ENCODE measurements at regions not wholly inside any gene's neighbourhood (a gene's known extent, or its start where the extent isn't known, plus 50 kb on each side); places are given as distances from the start of the nearest gene placed in this dataset.

DNA sequence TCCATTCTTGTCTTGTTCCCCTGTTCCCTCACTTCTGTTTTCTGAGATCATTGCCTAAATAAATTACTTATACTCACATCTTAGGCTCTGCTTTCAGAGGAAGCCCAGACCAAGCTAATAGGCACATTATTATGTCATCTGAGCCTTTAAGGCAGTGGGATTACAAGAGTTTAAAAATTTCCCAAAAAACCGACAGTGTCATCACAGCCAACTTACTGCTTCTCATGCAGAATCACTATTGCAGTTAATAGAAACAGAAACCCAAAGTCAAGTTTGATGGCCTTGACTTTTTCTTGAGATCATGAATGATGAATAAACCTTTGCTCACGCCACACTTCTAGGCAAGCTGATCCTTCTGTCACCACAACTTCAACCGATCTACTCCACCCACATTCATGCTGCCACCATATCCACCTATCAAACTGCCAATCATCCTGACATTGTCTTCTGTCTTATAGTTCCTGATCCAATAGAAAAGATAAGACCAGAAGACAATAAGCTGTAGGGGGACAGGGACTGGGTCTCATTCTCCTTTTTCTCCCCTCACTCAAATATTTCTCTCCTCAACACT is 142.7 kb upstream of the CREB1 start:
- Mint-ChIP-seq H3K27me3 (peaks cover 22% of the 10 kb centered on the region), H3K4me3 (no peak overlapping the region), H3K36me3 (ENCODE audit: insufficient read depth) (no peaks in the 10 kb centered on the region), H3K9me3 (no peaks in the 10 kb centered on the region), H3K4me1 (no peaks in the 10 kb centered on the region), H3K27ac (ENCODE audit: low read depth) (no peak overlapping the region)
- DNase-seq (ENCODE audit: low spot score in 2 of 2) (no peak), ATAC-seq (replicated peaks; ENCODE audit: extremely low read depth, poor library complexity, severe bottlenecking) (no peak)

- H3K27ac Mint-ChIP-seq (ENCODE audit: low read depth): no peak overlapping the region
- no peak for DNase-seq (ENCODE audit: low spot score in 2 of 2)
- H3K4me3 Mint-ChIP-seq: no peak overlapping the region
- H3K9me3 Mint-ChIP-seq: no peaks in the 10 kb centered on the region
- H3K27me3 Mint-ChIP-seq: peaks cover 26% of the 10 kb centered on the region
- no peaks in the 10 kb centered on the region for H3K4me1 Mint-ChIP-seq
- ATAC-seq (replicated peaks; ENCODE audit: extremely low read depth, poor library complexity, severe bottlenecking): no peak
- no peaks in the 10 kb centered on the region for H3K36me3 Mint-ChIP-seq (ENCODE audit: insufficient read depth)
These were observed 139.3 kb upstream of the CREB1 start for GRCh38 chr2:207390302-207391095.

DNA sequence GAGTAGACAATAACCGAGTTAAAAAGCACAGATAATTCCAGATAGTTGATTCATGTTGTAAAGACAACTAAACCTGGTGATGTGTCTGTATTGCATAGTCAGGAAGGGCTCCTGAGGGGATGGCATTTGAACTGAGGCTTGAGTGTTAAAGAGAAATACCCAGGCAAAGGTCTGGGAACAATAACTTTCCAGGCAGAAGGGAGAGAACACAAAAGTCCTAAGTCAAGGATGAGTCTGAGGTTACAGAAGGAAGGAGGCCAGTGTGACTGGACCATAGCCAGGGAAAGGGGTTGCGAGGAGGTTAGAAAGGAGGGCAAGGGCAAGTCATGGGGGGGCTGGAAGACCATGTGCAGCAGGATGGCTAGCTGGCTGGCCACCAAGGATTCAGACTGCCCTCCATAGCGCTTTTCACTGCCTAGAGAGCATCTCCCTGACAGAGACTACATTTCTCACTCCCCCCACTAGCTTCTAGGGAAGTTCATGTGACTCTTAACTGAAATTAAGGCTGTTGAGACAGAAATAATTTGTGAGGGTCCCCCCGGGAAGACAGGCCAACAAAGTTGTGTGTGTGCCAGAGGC is 135.5 kb upstream of the CREB1 start:
- H3K9me3 Mint-ChIP-seq: no peaks in the 10 kb centered on the region
- no peak overlapping the region for H3K27ac Mint-ChIP-seq (ENCODE audit: low read depth)
- peaks cover 48% of the 10 kb centered on the region for H3K27me3 Mint-ChIP-seq
- H3K4me3 Mint-ChIP-seq: no peak overlapping the region
- peaks cover 2% of the 10 kb centered on the region for H3K36me3 Mint-ChIP-seq (ENCODE audit: insufficient read depth)
- H3K4me1 Mint-ChIP-seq: no peaks in the 10 kb centered on the region
- DNase-seq (ENCODE audit: low spot score in 2 of 2) (no peak), ATAC-seq (replicated peaks; ENCODE audit: extremely low read depth, poor library complexity, severe bottlenecking) (no peak)

DNA sequence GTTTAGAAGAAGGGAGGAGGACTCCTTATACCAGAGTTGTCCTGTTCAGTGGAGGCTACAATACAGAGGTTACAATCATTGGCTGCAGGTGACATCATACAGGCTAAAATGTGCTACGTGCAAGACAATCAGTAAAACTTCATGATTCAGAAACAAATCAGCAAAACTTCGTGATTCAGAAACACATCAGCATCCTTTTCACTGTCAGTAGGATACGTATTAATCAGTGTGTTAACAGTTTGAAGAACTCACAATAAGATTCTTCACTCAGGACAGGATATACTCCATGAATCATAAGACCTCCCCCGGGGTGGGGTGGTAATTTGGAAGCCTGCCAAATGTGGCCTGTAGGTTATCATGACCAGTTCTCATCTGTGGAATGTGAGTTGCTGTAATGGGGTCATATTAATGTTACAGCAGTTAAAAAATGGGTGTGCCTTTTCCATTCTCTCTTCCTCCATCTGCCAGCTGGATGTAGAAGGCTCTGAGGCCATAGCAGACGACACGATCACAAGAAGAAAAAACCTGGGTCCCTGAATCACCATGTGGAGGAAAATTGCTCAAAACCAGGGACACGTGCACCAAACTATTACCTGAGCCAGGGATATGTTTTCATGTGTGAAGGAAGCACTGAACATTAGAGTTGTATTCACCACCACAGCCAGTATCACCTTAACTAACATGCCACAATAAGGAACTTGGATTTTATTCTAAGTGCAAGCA is 134.8 kb upstream of the CREB1 start:
- Mint-ChIP-seq H3K27me3 (peaks cover 48% of the 10 kb centered on the region), H3K4me3 (no peak overlapping the region), H3K4me1 (no peaks in the 10 kb centered on the region), H3K36me3 (ENCODE audit: insufficient read depth) (peaks cover 2% of the 10 kb centered on the region), H3K27ac (ENCODE audit: low read depth) (no peak overlapping the region), H3K9me3 (no peaks in the 10 kb centered on the region)
- ATAC-seq (replicated peaks; ENCODE audit: extremely low read depth, poor library complexity, severe bottlenecking) (no peak), DNase-seq (ENCODE audit: low spot score in 2 of 2) (no peak)

DNA sequence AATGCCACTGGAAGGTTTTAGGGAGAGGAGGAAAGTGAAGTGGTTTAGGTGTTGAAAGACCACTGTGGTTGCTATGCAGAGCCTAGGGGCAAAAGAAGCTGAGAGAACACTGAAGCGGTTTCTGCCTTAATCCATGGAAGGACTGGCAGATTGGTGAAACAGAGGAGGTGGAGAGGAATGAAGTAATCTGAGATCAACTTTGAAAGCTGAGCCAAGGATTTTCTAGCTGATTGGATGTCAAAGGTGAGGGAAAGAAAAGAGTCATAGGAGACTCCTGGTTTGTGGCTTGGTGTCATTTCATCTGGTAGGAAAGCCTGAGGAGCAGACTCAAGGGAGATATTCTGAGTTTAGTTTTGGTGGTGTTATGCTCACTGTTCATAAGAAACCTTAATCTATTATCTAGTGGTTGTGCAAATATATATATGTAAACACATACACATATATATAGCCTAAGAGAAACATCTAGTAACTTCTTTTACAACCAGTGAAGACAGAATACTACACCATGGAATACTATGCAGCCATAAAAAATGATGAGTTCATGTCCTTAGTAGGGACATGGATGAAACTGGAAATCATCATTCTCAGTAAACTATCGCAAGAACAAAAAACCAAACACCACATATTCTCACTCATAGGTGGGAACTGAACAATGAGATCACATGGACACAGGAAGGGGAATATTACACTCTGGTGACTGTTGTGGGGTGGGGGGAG is 134.1 kb upstream of the CREB1 start:
- Mint-ChIP-seq H3K9me3 (no peaks in the 10 kb centered on the region), H3K27ac (ENCODE audit: low read depth) (no peak overlapping the region), H3K4me3 (no peak overlapping the region), H3K27me3 (peaks cover 48% of the 10 kb centered on the region), H3K4me1 (no peaks in the 10 kb centered on the region), H3K36me3 (ENCODE audit: insufficient read depth) (peaks cover 2% of the 10 kb centered on the region)
- ATAC-seq (replicated peaks; ENCODE audit: extremely low read depth, poor library complexity, severe bottlenecking) (no peak), DNase-seq (ENCODE audit: low spot score in 2 of 2) (no peak)

DNA sequence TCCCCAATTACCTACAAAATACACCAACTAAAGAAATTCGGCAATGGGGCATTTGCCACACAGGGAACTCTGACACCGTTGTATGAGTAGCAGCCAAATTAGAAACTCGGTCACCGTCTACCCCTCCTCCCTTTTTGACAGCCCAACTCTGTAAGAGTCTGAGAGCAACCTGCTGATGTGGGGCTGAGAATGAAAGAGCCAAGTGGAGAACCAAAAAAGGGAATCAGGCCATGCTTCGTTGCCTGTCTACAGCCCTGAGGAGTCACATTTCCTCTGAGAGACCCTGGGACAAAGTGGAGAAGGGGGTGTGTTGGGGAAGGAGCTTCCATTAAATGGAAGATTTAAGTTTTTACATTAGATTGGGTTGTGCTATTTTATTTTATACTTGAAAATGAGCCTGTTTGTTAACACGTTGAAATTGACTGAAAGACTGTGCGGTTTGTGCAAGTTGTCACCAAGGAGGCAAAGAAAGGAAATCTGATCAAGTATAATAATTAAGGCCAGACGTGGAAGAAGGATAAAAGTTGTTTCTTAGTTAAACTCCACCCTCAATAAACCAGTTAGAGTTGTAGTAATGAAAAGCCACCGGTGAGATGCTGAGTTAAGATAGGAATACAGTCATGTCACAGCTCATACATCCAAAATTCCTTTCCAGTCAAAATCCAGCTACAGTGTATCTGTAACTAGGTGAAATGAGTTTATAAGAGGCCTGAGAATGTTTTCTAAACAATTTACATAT is 131.7 kb upstream of the CREB1 start:
- ATAC-seq (replicated peaks; ENCODE audit: extremely low read depth, poor library complexity, severe bottlenecking): no peak

DNA sequence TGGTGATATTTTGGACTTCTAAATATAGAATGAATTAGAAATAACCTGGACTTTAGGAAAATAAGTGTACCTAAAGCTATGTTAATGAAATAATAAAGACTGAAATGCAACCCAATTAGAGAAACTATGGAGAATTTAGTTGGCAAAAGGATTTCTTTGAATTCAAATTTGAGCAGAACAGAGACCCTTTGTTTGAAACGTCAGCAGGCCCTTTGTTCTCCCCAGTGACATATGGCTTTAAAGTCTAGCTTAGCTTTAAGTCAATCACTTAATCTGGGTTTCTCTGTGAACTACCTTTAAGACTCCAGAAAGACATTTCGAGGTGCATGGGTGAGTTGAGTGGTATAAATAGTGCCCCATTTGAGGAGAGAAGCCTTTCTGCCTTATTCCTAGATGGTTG is 130.5 kb upstream of the CREB1 start:
- H3K27ac Mint-ChIP-seq (ENCODE audit: low read depth): no peak overlapping the region
- peaks cover 2% of the 10 kb centered on the region for H3K36me3 Mint-ChIP-seq (ENCODE audit: insufficient read depth)
- H3K4me1 Mint-ChIP-seq: no peaks in the 10 kb centered on the region
- no peak for ATAC-seq (replicated peaks; ENCODE audit: extremely low read depth, poor library complexity, severe bottlenecking)
- DNase-seq (ENCODE audit: low spot score in 2 of 2): no peak
- H3K9me3 Mint-ChIP-seq: no peaks in the 10 kb centered on the region
- H3K4me3 Mint-ChIP-seq: no peak overlapping the region
- H3K27me3 Mint-ChIP-seq: peaks cover 33% of the 10 kb centered on the region

More for the DNA sequence above, 131.7 kb upstream of the CREB1 start:
- no peak for DNase-seq (ENCODE audit: low spot score in 2 of 2)
- Mint-ChIP-seq H3K4me1 (no peaks in the 10 kb centered on the region), H3K9me3 (no peaks in the 10 kb centered on the region), H3K36me3 (ENCODE audit: insufficient read depth) (peaks cover 2% of the 10 kb centered on the region), H3K4me3 (no peak overlapping the region), H3K27ac (ENCODE audit: low read depth) (no peak overlapping the region), H3K27me3 (peaks cover 39% of the 10 kb centered on the region)

DNA sequence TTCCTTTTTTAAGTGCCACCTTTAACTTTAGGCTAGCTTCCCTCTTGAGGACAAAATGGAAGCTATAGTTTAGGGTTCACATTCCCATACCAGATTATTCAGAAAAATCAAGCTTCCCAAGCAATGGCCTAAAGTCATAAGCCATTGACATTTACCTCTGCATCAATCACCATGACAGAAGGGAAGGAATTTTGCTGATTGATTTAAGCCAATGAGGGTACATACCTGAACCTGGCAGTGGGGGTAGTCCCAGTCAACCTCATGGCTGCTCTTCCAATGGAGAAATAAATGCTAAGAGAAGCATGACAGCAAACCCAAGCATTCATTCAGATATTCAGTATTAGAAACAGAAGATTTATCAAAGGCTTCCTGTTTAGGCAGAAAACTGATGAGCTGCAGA is 128.4 kb upstream of the CREB1 start:
- no peak overlapping the region for H3K27ac Mint-ChIP-seq (ENCODE audit: low read depth)
- H3K9me3 Mint-ChIP-seq: no peaks in the 10 kb centered on the region
- no peaks in the 10 kb centered on the region for H3K36me3 Mint-ChIP-seq (ENCODE audit: insufficient read depth)
- ATAC-seq (replicated peaks; ENCODE audit: extremely low read depth, poor library complexity, severe bottlenecking): no peak
- H3K4me1 Mint-ChIP-seq: no peaks in the 10 kb centered on the region
- H3K4me3 Mint-ChIP-seq: no peak overlapping the region
- DNase-seq (ENCODE audit: low spot score in 2 of 2): no peak
- peaks cover 17% of the 10 kb centered on the region for H3K27me3 Mint-ChIP-seq

DNA sequence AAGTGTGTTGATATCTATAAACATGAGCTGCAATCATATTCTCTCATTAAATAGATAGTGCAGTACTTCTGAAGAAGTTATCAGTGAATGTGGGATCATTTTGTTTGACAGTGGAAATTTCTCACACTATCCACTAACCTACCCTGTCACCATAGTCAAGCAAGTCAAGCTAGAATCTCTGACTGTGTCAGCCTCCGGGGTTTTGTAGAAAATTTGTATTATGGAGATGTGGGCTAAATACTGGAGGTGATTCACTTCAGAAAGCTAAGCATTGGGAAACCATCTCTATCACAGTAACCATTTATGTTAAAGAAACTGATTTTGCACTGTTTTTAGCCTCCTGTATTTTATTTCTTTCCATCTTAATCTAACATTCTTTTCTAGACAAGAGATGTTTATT is 126.6 kb upstream of the CREB1 start:
- peaks cover 7% of the 10 kb centered on the region for H3K27me3 Mint-ChIP-seq
- ATAC-seq (replicated peaks; ENCODE audit: extremely low read depth, poor library complexity, severe bottlenecking): no peak
- H3K4me3 Mint-ChIP-seq: no peak overlapping the region
- H3K36me3 Mint-ChIP-seq (ENCODE audit: insufficient read depth): no peaks in the 10 kb centered on the region
- H3K27ac Mint-ChIP-seq (ENCODE audit: low read depth): no peak overlapping the region
- no peaks in the 10 kb centered on the region for H3K9me3 Mint-ChIP-seq
- H3K4me1 Mint-ChIP-seq: no peaks in the 10 kb centered on the region
- no peak for DNase-seq (ENCODE audit: low spot score in 2 of 2)

- Mint-ChIP-seq H3K27me3 (no peaks in the 10 kb centered on the region), H3K27ac (ENCODE audit: low read depth) (no peak overlapping the region), H3K9me3 (no peaks in the 10 kb centered on the region), H3K4me3 (no peak overlapping the region), H3K4me1 (no peaks in the 10 kb centered on the region), H3K36me3 (ENCODE audit: insufficient read depth) (no peaks in the 10 kb centered on the region)
- DNase-seq (ENCODE audit: low spot score in 2 of 2): no peak
- no peak for ATAC-seq (replicated peaks; ENCODE audit: extremely low read depth, poor library complexity, severe bottlenecking)
These were observed 125.8 kb upstream of the CREB1 start for GRCh38 chr2:207403950-207404349.

DNA sequence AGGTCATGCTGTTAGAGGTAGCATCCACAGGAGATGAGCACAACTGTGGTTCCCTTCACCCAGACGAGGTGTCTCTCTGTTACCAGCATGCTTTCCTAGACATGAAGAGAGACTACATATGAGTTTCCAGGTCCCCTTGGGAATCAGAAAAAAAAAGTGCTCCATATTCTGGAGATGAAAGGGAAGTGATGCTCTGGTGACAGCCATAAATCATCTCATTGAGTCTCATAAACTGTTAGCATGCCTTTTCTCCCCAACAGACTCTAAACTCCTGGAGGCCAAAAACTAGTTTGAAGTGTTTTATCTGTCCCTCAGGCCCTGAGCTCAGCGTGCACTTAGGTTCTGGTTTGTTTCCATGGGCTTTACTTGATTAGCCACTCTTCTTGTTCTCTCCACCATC is 124.6 kb upstream of the CREB1 start:
- Mint-ChIP-seq H3K27ac (ENCODE audit: low read depth) (no peak overlapping the region), H3K4me3 (no peak overlapping the region), H3K27me3 (no peaks in the 10 kb centered on the region), H3K36me3 (ENCODE audit: insufficient read depth) (no peaks in the 10 kb centered on the region), H3K9me3 (no peaks in the 10 kb centered on the region), H3K4me1 (no peaks in the 10 kb centered on the region)
- DNase-seq (ENCODE audit: low spot score in 2 of 2) (no peak), ATAC-seq (replicated peaks; ENCODE audit: extremely low read depth, poor library complexity, severe bottlenecking) (no peak)

Measured in central memory CD8-positive, alpha-beta T cell (primary cell).